GM21423 (cell line): ENCODE measurements at regions not wholly inside any gene's neighbourhood (a gene's known extent, or its start where the extent isn't known, plus 50 kb on each side); places are given as distances from the start of the nearest gene placed in this dataset.
"Not testable (repeated sequence)": the region's sequence is repeated elsewhere in the genome, so short reads cannot be mapped to it uniquely, and the experiment has no call there.

Experiments
- ATAC-seq: cut with Tn5 transposase; IDR thresholded peaks from one replicate; pipeline ENCODE4 v1.9.1; 2021; ENCODE audit warnings: mild to moderate bottlenecking, moderate library complexity; ENCODE audit not compliant: unreplicated experiment

DNA sequence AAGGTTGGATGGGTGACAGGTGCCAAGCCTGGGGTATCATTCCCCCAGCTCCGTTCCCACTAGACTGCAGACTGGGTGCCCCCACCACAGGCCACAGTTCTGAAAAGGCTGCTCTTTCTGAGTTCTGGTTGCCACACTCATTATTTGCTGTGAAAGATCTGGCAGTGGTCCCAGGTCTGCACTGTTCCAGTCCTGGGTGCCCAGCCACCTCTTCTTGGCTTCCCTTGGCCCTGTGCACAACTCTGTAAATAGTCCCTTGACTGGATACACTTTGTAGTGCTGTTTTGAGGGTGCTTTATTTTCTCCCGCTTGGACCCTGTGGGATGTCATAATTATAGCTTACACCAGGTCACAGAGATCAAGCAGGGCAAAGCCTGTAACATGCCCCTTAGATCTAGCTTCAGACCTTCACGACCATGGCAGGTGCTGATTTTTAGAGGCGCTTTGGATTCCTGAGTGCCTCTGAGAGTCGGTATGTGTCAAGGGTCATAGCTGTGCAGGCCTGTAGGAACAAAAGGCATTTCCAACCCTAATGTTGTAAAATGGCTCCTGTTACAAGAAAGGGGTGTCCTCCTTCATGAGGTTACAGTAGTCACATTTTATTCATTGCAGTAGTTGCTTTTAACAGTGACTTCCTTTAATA, 344.9 kb downstream of the ICE1 start:
- ATAC-seq = no peak

DNA sequence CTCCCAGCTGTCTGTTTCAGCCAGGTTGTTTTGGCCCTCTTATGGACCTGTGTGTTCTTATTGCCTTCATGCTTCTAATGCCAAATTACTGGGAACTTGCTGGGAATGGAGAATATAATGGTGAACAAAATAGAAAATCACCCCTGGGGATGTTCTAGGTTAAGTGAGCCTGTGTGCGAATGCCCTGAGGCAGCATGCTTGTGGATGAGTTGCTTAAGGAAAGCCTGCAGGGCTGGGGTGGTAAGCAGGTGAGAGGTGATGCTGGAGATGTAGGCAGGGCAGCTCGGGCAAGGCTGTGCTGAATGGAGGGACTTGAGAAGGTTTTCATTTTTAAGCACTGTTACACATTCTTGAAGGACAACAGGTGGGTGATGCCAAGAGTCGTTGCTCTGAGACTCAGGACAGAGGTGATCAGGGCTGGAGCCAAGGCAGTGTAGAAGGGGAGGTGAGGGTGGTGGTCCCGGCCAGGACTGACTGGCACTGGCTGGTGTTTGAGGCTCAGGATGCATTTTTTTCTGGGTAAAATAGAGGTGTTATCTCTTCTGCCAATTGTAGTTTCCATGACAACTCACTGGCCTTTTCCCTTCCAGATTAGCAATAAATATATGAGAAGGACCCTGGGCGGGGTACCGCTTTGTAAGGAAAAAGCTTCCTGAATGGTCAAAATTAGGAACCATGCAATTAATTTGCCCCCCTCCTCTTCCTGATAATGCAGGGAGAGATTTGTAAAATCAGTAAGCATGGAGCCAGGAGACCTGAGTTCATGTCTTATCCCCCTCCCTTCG, 342.8 kb downstream of the ICE1 start:
- no peak for ATAC-seq

DNA sequence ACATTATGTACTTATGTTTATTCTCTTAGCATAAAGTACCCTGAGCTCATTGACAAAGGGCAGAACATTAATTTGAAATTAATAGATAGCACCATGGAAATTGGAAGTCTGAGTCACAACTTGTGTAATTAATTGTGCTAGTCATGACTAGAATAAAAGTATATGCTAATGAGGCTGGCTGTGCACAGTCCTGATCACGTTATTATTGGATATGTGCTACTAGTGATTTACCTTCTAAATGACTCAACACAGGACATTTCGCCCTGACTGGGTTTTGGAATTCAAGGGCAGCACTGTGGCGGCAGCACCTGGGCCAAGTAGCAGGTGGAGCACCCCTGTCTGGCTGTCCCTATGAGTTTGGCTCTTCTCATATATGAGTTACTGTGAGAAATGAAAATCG, 341.8 kb downstream of the ICE1 start:
- ATAC-seq = no peak

DNA sequence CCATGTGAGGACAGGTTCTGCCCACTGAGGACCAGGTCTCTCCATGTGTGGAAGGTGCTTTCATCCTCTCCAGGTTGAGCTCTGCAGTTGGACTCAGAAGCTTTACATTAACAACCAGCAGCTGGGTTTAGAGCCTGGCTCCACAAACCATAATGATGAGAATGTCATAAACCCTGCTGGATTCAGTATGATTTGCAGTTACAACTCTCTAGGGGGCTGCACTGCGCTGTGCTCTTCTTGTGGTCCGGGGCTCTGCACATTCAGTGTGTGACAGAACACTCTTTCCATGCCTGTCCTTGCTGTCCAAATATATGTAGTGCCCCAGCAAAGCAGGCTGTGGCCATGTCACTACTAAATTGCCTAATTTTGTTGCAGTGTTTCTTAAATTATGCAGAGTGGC, 334.3 kb downstream of the ICE1 start:
- ATAC-seq = no peak

DNA sequence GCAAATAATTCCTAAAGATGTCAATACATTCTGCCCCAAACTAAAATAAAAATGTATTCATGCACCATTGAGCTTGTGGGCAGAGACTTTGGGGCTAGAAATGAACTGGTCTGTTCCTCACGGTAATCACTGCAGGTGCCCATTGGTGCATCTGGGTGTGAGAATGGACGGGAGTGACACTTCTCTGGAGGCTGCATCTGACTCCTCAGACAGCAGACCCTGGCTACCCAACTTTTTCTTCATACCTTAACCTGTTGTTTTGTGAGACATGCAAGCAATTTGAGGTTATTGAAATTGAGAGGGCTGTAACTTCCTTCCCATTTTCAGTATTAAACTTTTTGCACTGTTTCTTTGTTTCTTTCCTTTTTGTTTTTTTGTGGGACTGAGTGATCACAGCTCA, 333.4 kb downstream of the ICE1 start:
- ATAC-seq = peak; percentile 44

DNA sequence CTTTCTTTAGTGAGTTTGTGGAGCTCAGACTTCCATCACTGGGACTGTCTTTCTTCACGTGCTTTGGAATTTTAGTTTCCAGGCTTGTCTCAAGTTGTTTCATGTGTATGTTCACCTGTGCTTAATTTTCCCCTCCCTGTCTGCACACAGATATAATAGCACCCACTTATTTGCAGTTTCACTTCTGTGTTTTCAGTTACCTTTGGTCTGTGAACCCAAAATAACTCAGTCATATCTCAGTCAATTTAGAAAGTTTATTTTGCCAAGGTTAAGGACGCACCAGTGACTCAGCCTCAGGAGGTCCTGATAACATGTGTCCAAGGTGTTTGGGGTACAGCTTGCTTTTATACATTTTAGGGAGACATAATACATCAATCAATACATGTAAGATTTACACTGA, 330.4 kb downstream of the ICE1 start:
- peak; percentile 66 for ATAC-seq

DNA sequence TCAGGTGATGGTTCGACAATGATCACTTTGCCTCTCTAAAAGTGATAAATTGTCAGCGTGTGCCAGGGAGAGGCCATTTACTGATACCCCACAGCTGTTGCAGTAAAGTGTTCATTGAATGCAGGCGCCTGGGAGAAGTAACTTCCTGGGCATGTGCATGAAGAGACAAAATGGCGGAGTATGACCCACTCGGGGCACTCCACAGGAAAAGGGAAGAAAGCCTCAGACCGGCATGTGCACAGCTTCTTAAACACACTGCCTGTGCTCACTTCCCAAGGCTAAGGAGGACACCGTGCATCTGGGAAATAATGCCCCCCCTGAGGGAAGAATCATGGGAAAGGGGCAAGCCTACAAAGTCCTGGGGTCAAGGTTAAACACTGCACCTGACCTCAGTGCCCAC, 329.5 kb downstream of the ICE1 start:
- ATAC-seq = no peak

DNA sequence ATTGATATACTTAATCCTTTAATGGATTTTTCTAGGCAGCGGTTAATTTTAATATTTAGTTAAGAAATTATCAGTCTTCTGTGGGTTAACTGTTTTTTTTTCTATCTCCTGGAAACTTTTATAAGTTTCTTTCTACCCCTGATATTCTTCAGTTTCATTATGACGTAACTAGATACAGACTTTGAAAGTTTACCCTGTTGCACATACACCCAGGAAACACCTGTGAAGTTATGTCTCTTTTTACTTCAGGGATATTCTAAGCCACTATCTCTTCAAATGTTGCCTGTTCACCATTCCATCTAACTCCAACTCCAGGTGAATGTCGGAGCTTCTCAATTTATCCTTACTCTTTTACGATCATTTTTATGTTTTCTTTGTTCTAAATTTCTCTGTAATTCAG, 329.0 kb downstream of the ICE1 start:
- ATAC-seq = peak; percentile 35

DNA sequence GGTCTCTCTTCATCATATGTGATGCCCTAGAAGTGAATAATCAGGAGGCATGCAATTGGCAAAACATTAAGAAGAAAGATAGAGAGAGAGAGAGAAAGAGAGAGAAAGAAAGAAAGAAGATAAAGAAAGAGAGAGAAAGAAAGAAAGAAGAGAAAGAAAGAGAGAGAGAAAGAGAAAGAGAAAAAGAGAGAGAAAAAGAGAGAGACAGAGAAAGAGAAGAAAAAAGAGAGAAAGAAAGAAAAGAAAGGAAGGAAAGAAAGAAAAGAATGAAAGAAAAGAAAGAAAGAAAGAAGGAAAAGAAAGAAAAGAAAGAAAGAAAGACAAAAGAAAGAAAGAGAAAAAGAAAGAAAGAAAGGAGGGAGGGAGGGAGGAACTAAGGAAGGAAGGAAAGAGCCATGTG, 318.9 kb downstream of the ICE1 start:
- no peak for ATAC-seq

DNA sequence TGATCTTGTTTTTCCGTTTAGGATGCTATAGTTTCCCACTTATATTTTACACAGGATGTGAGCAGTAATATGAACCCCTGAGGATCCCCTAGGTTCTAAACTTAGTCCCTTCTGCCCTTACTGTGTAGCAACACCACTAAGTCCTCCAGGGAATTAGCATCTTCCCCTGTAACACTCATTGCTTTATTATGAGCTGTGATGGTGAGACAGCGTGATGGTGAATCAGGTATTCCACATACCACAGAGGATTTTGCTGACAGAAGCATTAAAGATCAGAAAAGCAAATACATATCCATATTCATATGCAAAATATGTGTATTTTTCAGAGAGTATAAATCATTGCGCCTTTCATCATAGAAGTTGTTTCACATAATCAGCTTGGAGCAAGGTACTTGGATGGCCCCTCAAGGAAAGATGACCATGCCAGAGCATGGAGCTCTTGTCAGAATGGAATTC, 317.0 kb downstream of the ICE1 start:
- no peak for ATAC-seq

DNA sequence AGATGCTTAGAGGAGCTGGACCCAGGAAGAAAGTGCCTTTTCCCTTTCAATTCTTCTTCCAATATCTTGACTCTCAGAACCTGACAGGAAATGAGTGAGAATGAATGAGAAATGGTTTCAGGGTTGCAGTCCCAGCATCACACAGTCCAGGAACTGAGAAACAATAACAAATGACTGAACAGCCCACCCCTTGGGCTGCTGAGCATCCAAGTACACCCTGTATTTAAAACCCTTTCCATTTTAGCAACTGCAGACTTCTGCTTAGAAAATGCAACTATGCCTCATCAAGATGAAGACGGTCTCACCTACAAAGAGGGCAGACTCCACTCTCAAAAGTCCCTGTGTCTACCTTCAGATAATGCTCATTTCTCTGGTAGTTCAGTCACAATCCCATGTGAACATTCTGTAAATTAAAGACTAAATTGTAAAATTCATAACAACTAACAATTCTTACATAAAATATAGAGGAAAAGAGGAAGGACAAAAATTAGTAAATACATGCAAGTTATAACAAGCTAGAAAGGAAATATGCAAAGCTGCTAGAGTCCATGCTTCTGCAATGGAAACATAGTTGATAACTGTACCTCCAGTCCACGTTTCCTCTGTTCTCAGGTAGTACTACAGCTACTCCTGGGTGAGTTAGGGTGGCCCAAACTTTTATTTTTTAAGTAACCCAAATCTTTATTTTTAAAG, 316.5 kb downstream of the ICE1 start:
- ATAC-seq = peak; percentile 73

DNA sequence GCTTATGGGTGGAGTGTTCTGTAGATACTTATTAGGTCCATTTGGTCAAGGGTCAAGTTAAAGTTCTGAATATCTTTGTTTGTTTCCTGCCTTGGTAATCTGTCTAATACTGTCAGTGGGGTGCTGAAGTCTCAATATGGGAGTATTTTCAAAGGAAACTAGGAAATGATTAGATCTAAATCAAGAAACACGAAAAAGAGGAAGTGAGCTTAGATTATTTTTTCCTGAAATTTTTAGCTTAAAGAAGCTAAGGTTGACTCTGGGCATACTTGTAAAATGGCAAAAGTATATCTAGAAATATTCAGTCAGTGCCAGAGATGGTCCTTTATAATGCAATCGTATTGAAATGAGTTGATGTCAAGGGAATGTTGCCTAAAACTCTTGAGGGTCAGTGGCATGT, 313.5 kb downstream of the ICE1 start:
- no peak for ATAC-seq

DNA sequence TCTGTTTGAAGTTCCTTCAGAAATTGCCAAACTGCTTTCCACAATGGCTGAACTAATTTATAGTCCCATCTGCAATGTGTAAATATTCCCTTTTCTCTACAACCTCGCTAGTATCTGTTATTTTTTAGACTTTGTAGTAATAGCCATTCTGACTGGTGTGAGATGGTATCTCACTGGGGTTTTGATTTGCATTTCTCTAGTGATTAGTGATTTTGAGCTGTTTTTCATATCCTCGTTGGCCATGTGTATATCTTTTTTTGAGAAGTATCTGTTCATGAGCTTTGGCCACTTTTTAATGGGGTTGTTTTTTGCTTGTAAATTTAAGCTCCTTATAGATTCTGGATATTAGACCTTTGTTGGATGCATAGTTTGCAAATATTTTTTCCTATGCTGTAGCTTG, 310.6 kb downstream of the ICE1 start:
- ATAC-seq = not testable (repeated sequence)

DNA sequence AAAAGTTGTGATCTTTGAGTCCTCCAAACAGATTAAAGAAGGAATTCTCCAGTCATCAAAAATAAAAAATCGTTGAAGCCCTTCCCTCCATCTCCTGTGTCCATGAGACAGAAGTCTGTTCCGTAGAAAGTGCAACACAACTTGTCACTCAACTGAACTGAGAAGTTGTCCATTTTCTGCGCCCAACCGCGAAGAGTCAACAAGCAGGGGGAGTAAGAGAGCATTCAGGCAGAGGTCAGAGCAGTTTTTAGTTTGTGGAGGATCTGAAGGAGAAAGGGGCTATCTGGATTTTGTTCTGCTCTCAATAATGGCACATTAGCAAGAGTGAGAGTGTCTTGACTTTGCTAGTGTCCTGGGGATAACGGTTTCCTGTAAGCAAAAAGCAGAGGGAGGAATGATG, 303.9 kb downstream of the ICE1 start:
- no peak for ATAC-seq

DNA sequence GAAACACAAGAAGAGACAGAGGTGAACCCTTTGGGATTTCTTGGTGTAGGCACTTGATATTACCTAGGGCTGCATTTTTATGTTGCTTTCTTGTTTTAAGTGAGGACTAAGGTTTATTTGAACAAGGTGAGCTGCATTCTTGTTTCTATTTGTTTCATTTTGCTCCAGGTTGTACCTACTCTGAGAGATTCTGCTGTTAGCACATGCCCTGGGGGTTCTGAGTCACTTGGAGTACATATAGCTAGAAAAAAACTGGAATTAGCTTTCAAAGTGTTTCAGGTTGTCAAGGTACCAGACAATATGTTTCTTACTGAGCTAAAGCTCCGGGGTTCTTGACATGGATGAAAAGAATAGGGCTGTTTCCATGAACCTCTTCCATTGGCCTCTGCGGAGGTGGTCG, 299.4 kb downstream of the ICE1 start:
- ATAC-seq = no peak

DNA sequence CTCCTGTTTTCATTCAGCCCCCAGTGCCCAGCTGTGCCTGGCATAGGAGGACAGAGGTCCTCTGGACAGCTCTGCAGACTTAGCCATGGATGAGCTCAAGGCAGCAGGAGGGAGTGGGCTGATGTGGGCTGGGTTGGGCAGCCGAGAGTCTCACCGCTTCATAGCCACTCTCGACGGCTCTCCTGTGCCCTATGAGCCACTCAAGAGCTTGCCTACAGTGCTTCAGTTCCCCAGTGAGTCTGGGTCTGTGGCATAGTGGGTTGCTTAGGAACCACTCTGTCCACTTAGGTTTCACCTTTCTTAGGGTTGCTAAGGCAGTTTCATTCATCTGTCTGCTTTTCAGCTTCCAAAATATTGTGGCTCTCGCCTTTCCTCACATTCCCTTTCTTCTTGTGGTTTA, 296.8 kb downstream of the ICE1 start:
- no peak for ATAC-seq

DNA sequence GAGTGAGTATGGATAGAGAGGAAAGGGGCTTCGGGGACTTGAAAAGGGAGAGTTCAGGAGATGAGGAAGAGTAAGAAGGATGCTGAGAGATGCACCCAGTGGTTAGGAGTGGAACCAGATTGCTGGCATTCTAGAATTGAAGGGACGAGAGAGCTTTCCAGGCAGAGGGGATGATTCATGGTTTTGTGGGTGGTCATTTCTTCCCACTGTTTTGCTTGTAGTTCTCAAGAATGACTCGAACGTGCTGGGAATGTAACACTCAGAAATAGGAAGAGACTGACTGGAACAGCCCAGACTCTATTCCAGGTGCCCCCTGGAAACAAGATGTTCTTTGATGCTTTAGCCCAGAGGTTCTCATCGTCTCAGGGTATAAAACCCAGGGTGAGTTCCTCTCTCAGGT, 294.2 kb downstream of the ICE1 start:
- ATAC-seq = no peak

DNA sequence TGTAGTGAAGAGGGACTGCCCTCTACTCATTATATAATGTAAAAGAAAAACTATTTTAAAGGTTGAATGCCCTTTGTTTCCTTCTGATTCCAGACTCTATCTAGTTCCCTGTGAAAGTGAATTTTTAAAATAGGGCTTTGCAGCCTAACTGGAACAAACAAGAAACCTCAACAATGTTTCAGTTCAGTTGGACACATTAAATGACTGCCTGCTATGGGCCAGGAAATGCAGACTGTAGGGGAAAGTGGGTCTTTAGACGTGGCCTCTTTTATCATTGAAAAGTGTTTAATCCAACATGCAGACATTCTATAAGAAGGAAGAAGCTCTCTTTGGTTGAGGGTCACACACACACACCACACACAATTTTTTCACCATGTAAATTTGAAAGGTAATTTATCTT, 289.1 kb downstream of the ICE1 start:
- no peak for ATAC-seq

DNA sequence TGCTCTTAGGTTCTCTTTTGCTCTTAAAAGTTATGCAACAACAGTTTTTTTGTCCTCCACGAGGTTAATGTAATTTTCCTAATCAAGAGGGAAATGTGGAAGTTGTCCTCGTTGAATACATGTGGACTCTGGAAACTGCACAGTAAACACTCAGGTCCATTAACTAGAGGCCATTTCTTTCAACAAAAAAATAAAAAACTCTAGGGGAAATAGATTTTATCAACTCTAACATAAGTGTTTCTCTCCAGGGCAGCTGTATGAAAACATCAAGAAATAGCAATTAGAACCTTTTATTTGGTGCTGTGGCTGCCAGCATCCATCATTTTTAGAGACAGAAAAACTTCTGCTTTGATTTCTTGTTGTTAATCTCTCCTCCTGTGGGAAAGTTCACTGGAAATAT, 288.6 kb downstream of the ICE1 start:
- ATAC-seq = no peak

DNA sequence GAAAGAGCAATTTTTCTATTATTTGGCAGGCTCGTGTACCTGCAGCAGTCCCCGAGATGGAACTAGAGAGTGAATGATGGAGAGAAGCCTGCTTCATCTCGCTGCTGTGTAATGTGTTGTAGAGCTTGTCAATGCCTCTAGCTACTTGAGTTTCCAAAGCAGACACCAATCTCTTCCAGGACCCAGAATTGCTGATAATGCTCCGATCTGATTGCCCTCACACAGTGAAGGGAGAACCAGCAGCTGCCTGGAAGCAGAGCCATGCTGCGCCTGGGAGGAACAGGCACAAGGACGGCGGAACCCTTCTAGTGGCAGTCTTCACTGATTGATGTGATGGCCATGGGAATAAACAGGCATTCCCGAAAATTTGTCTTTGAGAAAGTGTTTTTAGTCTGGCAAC, 288.0 kb downstream of the ICE1 start:
- ATAC-seq = no peak

DNA sequence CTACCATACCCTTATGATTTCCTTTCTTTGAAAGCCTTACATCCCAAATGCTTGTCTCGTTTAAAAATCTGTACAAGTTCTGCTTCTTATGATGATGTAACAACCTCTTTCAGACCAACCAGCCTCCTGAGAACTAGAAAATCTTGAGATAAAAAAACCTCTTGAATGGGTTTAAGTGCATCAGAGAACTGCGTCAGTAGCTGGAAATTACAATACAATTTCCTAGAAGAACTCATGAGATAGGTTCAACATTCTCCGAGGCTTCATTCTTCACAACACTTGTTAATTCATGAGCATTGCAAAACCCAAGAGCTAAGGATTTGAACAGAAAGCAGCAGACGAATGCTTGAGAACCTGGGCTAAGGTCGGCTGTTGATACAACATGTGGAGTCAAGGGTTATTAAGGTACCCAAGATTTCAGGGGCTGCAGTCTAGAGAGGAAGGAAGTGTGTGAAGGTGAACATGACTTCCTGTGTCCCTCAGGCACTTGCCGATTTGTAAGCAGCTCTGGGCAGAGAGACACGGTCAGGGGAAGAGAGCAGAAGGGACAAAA, 286.0 kb downstream of the ICE1 start:
- ATAC-seq = no peak

DNA sequence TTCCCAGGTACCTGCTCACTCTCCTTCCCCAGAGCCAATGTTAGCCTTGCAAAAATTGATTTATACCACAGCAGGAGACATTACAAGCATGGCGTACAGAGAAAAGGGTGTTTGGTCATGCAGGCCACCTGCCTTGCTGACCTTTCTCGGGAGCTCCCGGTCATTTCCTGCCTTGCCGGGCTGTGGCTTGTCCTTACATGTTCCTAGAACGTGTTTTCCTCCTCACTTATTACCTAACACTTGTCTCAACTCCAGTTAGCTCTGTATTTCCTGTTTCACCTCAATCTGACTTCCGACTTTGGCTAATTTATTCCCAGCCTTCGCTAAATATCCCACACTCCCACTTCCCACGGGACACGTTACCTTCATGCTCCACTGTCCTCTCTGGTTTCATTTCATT, 282.5 kb downstream of the ICE1 start:
- ATAC-seq = no peak
